H1 (cell line): ENCODE measurements at regions not wholly inside any gene's neighbourhood (a gene's known extent, or its start where the extent isn't known, plus 50 kb on each side); places are given as distances from the start of the nearest gene placed in this dataset.

Experiments used
- BACH1 ChIP-seq: IDR thresholded peaks from 2 replicates; pipeline ENCODE4 v1.6.1; 2012; ENCODE audit warnings: low read length, improper control_type of control experiment
- JUN ChIP-seq: IDR thresholded peaks from 2 replicates; pipeline ENCODE4 v1.6.1; 2011; ENCODE audit warnings: low read depth, mild to moderate bottlenecking, improper control_type of control experiment, low read length
- MAFK ChIP-seq: IDR thresholded peaks from 2 replicates; pipeline ENCODE4 v1.6.1; 2012; ENCODE audit warnings: low read depth, mild to moderate bottlenecking, improper control_type of control experiment, low read length
- PHF8 ChIP-seq: fragments of 200-600 bp; sonication (generic); conservative IDR thresholded peaks from 2 replicates; pipeline ENCODE4 v1.7.1; 2012; ENCODE audit warnings: low read depth, mild to moderate bottlenecking, inconsistent platforms, low read length, moderate library complexity
- RFX5 ChIP-seq: IDR thresholded peaks from 2 replicates; pipeline ENCODE4 v1.6.1; 2011; ENCODE audit warnings: low read depth, low read length, improper control_type of control experiment, borderline replicate concordance
- TCF12 ChIP-seq: IDR thresholded peaks from 2 replicates; pipeline ENCODE4 v1.6.1; 2011; ENCODE audit warnings: low read depth, mild to moderate bottlenecking, low read length
- TEAD4 ChIP-seq: IDR thresholded peaks from 2 replicates; pipeline ENCODE4 v1.6.1; 2012; ENCODE audit warnings: low read depth, low read length, inconsistent platforms, mixed read lengths

GRCh38 chr5:161149078-161149477, 297.1 kb upstream of the ATP10B start (continued):
- TF ChIP-seq JUN: no peak
- TF ChIP-seq RFX5: no peak
- TF ChIP-seq BACH1: no peak
- no peak for TF ChIP-seq PHF8
- TF ChIP-seq MAFK: no peak
- TF ChIP-seq TCF12: no peak
- no peak for TF ChIP-seq TEAD4
